Neural progenitor cell (in vitro differentiated cells): ENCODE measurements at regions not wholly inside any gene's neighbourhood (a gene's known extent, or its start where the extent isn't known, plus 50 kb on each side); places are given as distances from the start of the nearest gene placed in this dataset.

ENCODE experiments used
- DNase-seq: peaks from one replicate; pipeline ENCODE4 v3.0.0-alpha.2; 2016; ENCODE audit warnings: low spot score
- H2AFZ ChIP-seq: fragments of 200-600 bp; sonication (generic); replicated peaks from 2 replicates; pipeline ENCODE4 v1.6.1; 2016; ENCODE audit warnings: antibody characterized with exemption
- H3F3A ChIP-seq: fragments of 200-600 bp; sonication (generic); 2 replicates; pipeline ENCODE4 v1.6.1; 2016; ENCODE audit warnings: antibody characterized with exemption, low read depth
- H3K27ac ChIP-seq: fragments of 200-600 bp; sonication (generic); 2 replicates; pipeline ENCODE4 v1.5.1; 2016; ENCODE audit warnings: mild to moderate bottlenecking
- H3K27me3 ChIP-seq: fragments of 200-600 bp; sonication (generic); 2 replicates; pipeline ENCODE4 v1.6.1; 2016; ENCODE audit warnings: mild to moderate bottlenecking, moderate library complexity
- H3K36me3 ChIP-seq: fragments of 200-600 bp; sonication (generic); 2 replicates; pipeline ENCODE4 v1.5.1; 2016
- H3K4me1 ChIP-seq: fragments of 200-600 bp; sonication (generic); 2 replicates; pipeline ENCODE4 v1.6.1; 2016; ENCODE audit warnings: mixed run types
- H3K4me2 ChIP-seq: fragments of 200-600 bp; sonication (generic); 2 replicates; pipeline ENCODE4 v1.6.1; 2016
- H3K4me3 ChIP-seq: fragments of 200-600 bp; sonication (generic); 2 replicates; pipeline ENCODE4 v1.5.1; 2016
- H3K79me2 ChIP-seq: fragments of 200-600 bp; sonication (generic); 2 replicates; pipeline ENCODE4 v1.6.1; 2016; ENCODE audit warnings: low read depth
- H3K9ac ChIP-seq: fragments of 200-600 bp; sonication (generic); 2 replicates; pipeline ENCODE4 v1.6.1; 2016
- H3K9me3 ChIP-seq: fragments of 200-600 bp; sonication (generic); 2 replicates; pipeline ENCODE4 v1.5.1; 2016; ENCODE audit warnings: low read depth
- H4K20me1 ChIP-seq: fragments of 200-600 bp; sonication (generic); 2 replicates; pipeline ENCODE4 v1.6.1; 2016; ENCODE audit warnings: low read depth
- H3K27ac Mint-ChIP-seq: 3 replicates; pipeline ENCODE4 v1.8.0; 2021; ENCODE audit warnings: mixed read lengths
- H3K27me3 Mint-ChIP-seq: 2 replicates; pipeline ENCODE4 v1.8.0; 2022; ENCODE audit warnings: low read depth, mild to moderate bottlenecking, inconsistent platforms, moderate library complexity, mixed read lengths; ENCODE audit not compliant: insufficient read depth
- H3K36me3 Mint-ChIP-seq: 3 replicates; pipeline ENCODE4 v1.8.0; 2021; ENCODE audit warnings: mixed read lengths
- H3K4me1 Mint-ChIP-seq: 3 replicates; pipeline ENCODE4 v1.8.0; 2021; ENCODE audit warnings: mixed read lengths
- H3K4me3 Mint-ChIP-seq: 3 replicates; pipeline ENCODE4 v1.8.0; 2021; ENCODE audit warnings: mild to moderate bottlenecking, moderate library complexity, mixed read lengths
- H3K9me3 Mint-ChIP-seq: 3 replicates; pipeline ENCODE4 v1.8.0; 2020; ENCODE audit warnings: mixed read lengths
- CTCF ChIP-seq: fragments of 200-600 bp; sonication (generic); IDR thresholded peaks from 2 replicates; pipeline ENCODE4 v1.5.1; 2017; ENCODE audit warnings: antibody characterized with exemption, mild to moderate bottlenecking
- EZH2 ChIP-seq: fragments of 200-600 bp; sonication (generic); IDR thresholded peaks from 2 replicates; pipeline ENCODE4 v1.6.1; 2017; ENCODE audit warnings: antibody characterized with exemption, mild to moderate bottlenecking, moderate library complexity
- EZH2phosphoT487 ChIP-seq: fragments of 200-600 bp; sonication (generic); IDR thresholded peaks from 2 replicates; pipeline ENCODE4 v1.6.1; 2017; ENCODE audit warnings: antibody characterized with exemption

GRCh38 chr13:83753912-83754624 is 128.2 kb downstream of the SLITRK1 start:
- Mint-ChIP-seq H3K27ac (no peak overlapping the region), H3K27me3 (no peaks in the 10 kb centered on the region), H3K4me1 (no peaks in the 10 kb centered on the region), H3K9me3 (no peaks in the 10 kb centered on the region), H3K36me3 (no peaks in the 10 kb centered on the region), H3K4me3 (no peak overlapping the region)
- Histone ChIP-seq H2AFZ (no peak overlapping the region), H3K36me3 (no peaks in the 10 kb centered on the region), H3K4me3 (no peak overlapping the region), H3K4me2 (no peak overlapping the region), H3K9ac (no peak overlapping the region), H3K4me1 (no peaks in the 10 kb centered on the region), H4K20me1 (no peaks in the 10 kb centered on the region), H3F3A (no peaks in the 10 kb centered on the region), H3K27me3 (no peaks in the 10 kb centered on the region), H3K27ac (no peak overlapping the region), H3K79me2 (no peaks in the 10 kb centered on the region), H3K9me3 (no peaks in the 10 kb centered on the region)
- no peak for DNase-seq
- no peak for TF ChIP-seq EZH2phosphoT487
- no peak for TF ChIP-seq CTCF
- no peak for TF ChIP-seq EZH2

GRCh38 chr13:83752141-83752540 is 130.1 kb downstream of the SLITRK1 start:
- no peak overlapping the region for H3K4me3 ChIP-seq
- no peaks in the 10 kb centered on the region for H3K79me2 ChIP-seq
- no peaks in the 10 kb centered on the region for H3K36me3 Mint-ChIP-seq
- TF ChIP-seq CTCF, result no peak
- TF ChIP-seq EZH2, result no peak
- TF ChIP-seq EZH2phosphoT487, result no peak
- H3K27ac Mint-ChIP-seq, result no peak overlapping the region
- H3F3A ChIP-seq, result no peaks in the 10 kb centered on the region
- no peaks in the 10 kb centered on the region for H3K9me3 Mint-ChIP-seq
- H3K27me3 ChIP-seq, result no peaks in the 10 kb centered on the region
- no peaks in the 10 kb centered on the region for H3K4me1 Mint-ChIP-seq
- H2AFZ ChIP-seq, result no peak overlapping the region
- no peak for DNase-seq
- no peak overlapping the region for H3K9ac ChIP-seq
- H3K4me1 ChIP-seq, result no peaks in the 10 kb centered on the region
- H3K36me3 ChIP-seq, result no peaks in the 10 kb centered on the region
- no peaks in the 10 kb centered on the region for H4K20me1 ChIP-seq
- no peak overlapping the region for H3K4me2 ChIP-seq
- H3K9me3 ChIP-seq, result no peaks in the 10 kb centered on the region
- H3K27ac ChIP-seq, result no peak overlapping the region
- no peak overlapping the region for H3K4me3 Mint-ChIP-seq
- H3K27me3 Mint-ChIP-seq, result no peaks in the 10 kb centered on the region

GRCh38 chr13:83740622-83741021 is 141.7 kb downstream of the SLITRK1 start:
- Histone ChIP-seq H2AFZ (no peak overlapping the region), H3K4me3 (no peak overlapping the region), H3K9me3 (no peaks in the 10 kb centered on the region), H3K27me3 (no peaks in the 10 kb centered on the region), H3K4me2 (no peak overlapping the region), H3K9ac (no peak overlapping the region), H3K4me1 (no peaks in the 10 kb centered on the region), H3K27ac (no peak overlapping the region), H4K20me1 (no peaks in the 10 kb centered on the region), H3K36me3 (no peaks in the 10 kb centered on the region), H3F3A (no peaks in the 10 kb centered on the region), H3K79me2 (no peaks in the 10 kb centered on the region)
- Mint-ChIP-seq H3K4me3 (no peak overlapping the region), H3K27ac (no peak overlapping the region), H3K36me3 (no peaks in the 10 kb centered on the region), H3K9me3 (no peaks in the 10 kb centered on the region), H3K4me1 (no peaks in the 10 kb centered on the region), H3K27me3 (no peaks in the 10 kb centered on the region)
- DNase-seq, result no peak
- TF ChIP-seq EZH2 (no peak), CTCF (no peak), EZH2phosphoT487 (no peak)
